C4-2B (cell line): ENCODE measurements at regions not wholly inside any gene's neighbourhood (a gene's known extent, or its start where the extent isn't known, plus 50 kb on each side); places are given as distances from the start of the nearest gene placed in this dataset.
"Not testable (repeated sequence)": the region's sequence is repeated elsewhere in the genome, so short reads cannot be mapped to it uniquely, and the experiment has no call there.

ENCODE experiments used
- H3K27ac ChIP-seq: fragments of 450-650 bp; 2 replicates; pipeline ENCODE4 v1.5.1; 2017
- CTCF ChIP-seq: fragments of 450-650 bp; conservative IDR thresholded peaks from 2 replicates; pipeline ENCODE4 v1.5.1; 2017; ENCODE audit warnings: mild to moderate bottlenecking
- ZFX ChIP-seq: fragments of 450-650 bp; IDR thresholded peaks from 2 replicates; pipeline ENCODE4 v1.6.1; 2017

- no peak overlapping the region for H3K27ac ChIP-seq
- TF ChIP-seq CTCF (no peak), ZFX (no peak)
These were observed 124.1 kb upstream of the LGR5 start for GRCh38 chr12:71315328-71315985.

GRCh38 chr12:71312768-71313403 lies 126.7 kb upstream of the LGR5 start:
- TF ChIP-seq CTCF (no peak), ZFX (no peak)
- no peak overlapping the region for H3K27ac ChIP-seq

GRCh38 chr12:71311611-71312010 lies 128.0 kb upstream of the LGR5 start:
- H3K27ac ChIP-seq = not testable (repeated sequence)

DNA sequence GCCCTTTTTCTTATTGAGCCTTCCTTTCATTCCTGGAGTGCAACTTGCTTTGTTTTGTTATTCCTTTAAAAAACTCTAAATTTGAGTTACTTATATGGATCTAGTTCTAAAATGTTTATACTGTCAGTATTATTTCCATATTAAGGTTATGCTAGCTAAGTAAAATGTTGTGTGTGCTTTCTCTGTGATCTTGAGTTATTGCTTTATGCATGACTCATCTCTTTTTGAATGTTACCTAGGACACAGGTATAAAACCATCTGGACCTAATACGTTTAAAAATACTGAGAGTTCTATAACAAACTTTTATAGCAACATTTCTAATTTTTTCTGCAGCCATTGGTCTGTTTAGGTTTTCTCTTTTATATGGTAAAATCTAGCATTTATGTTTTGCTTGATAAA lies 132.8 kb upstream of the LGR5 start:
- no peak overlapping the region for H3K27ac ChIP-seq
- TF ChIP-seq CTCF = no peak

GRCh38 chr12:71304306-71304705 lies 135.3 kb upstream of the LGR5 start:
- no peak overlapping the region for H3K27ac ChIP-seq
- no peak for TF ChIP-seq ZFX
- no peak for TF ChIP-seq CTCF

- TF ChIP-seq ZFX (no peak), CTCF (no peak)
- H3K27ac ChIP-seq = no peak overlapping the region
These were observed 136.4 kb upstream of the LGR5 start for GRCh38 chr12:71303199-71303598.

DNA sequence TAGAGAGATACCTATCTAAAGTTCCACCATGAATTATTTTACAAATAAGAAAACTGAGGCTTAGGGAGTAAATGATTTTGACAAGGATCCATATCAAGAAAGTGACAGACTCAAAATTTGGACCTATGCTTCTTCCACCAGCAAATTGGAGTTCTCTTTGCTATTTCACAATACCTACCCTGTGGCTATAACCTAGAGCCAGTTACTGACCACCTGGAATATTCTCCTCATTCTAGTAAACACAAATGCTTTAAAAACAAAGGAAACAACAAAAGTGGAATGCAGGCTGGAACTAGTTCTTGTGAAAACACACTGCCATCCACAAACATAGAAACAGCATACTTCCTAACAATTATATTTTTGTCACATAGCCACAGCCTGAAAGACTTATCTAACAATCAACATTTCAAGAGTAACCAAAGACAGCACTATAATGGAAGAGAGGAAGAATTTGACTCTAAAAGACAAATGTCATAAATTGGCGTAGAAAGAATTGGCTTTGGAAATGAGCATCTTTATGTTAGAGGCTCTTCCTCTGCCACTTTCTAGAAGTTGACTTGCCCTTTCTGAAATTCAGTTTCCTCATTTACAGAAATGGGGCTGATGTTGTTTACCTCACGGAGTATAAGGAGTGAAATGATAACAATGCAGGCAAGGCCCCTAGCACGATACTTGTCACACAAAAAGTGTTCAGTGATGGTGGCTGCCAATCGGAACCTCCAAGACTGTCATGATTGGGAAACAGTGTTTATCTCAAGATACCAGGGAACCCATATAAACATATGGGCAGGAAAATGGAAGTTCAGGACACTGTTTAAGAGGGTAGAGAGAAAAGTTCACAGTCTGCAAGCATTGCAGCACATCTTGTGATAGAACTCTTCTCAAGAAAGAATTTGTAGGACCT lies 138.6 kb upstream of the LGR5 start:
- TF ChIP-seq ZFX (no peak), CTCF (no peak)

More for the DNA sequence above, 138.6 kb upstream of the LGR5 start:
- no peak overlapping the region for H3K27ac ChIP-seq
